ENCODE measurements at regions not wholly inside any gene's neighbourhood (a gene's known extent, or its start where the extent isn't known, plus 50 kb on each side); places are given as distances from the start of the nearest gene placed in this dataset.
"Not testable (repeated sequence)": the region's sequence is repeated elsewhere in the genome, so short reads cannot be mapped to it uniquely, and the experiment has no call there.

DNA sequence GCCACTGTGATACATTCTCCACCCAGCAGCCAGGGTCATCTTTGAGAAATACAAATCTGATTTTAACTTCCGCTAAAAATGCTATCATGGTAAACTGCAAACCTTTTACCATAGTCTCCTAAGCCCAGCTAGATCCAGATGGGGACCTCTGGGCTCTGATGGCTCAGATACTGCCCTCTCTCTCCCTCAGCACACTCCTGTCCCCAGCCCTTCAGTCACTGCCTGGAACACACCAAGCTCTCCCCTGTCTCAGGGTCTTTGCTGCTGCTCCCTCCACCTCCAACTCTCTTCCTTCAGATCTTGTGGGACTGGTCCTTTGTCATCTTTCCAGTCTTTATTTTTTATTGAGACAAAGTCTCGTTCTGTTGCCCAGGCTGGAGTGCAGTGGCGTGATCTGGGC is 65.1 kb downstream of the SPRY4 start:
- no peak for DNase-seq

DNA sequence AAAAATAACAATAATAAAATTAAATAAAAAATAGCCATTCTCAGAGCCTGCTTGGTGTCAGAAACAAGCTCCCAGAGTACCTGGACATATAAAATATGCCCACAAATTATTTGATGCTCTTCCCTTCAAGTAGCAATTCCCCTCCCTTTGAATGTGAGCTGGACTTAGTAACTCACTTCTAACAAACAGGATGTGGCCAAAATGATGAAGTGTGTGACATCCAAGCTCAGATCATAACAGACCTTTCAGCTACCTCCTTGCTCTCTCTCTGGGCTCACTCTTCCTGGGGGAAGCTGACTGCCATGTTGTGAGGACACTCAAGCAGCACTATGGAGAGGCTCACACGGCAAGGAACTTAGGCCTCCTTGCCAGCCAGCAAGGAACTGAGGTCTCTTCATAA is 69.0 kb downstream of the SPRY4 start:
- DNase-seq: no peak

DNA sequence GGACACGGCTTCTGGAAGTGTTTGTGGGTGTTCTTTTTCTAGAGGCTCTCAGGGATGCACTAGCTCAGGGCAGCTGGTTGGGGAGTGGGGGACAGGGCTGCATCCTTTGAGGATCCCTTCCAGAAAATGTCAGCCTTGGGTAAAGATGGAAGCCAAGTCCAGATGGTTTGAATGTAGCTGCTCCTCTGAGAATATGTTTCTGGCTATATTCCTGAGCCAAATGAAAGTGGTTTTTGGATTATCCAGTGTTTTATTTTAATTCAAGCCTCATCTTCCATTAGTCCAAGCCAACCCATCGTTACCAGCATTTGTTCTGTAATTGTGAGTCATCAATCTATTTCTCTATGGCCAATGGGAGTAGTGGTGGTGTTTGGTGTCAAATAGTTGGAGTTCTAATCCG is 70.4 kb downstream of the SPRY4 start:
- DNase-seq: no peak

DNA sequence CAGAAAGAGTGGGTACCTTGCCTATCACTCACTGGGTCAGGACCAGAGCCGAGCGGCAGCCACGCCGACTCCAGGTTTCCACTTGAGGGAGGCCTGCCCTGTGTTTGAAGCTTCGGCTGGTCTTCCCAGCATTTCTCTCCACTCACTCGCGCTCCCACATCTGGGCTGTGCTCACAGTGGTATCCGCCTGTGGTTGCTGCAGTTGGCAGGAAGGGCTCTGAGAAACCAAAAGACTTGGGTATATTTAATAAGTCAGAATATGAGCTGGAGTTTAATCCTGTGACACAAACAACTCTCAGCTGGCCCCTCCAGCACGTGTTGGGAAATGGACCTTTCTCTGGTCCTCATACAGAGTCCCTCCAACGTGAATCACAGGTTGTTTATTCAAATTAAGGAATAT is 70.9 kb downstream of the SPRY4 start:
- no peak for DNase-seq

DNA sequence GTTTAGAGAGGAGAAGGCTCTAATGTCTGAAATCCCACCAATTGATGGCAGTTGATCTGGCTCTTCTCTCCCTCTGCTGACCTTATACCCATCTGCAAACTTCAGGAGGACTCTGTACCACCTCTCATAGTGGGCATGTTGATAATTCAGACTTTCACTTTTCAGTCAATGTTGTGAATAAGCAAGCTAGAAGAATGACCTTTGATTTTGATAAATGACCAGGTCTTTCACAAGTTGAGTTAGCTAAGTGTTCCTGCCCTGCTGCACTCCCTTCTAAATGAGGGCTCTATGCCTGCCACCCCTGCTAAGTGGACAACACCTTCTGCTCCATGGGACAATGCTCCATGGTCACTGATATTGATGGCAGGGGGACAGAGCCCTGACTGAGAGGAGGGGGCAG is 74.7 kb downstream of the SPRY4 start:
- DNase-seq: no peak

DNA sequence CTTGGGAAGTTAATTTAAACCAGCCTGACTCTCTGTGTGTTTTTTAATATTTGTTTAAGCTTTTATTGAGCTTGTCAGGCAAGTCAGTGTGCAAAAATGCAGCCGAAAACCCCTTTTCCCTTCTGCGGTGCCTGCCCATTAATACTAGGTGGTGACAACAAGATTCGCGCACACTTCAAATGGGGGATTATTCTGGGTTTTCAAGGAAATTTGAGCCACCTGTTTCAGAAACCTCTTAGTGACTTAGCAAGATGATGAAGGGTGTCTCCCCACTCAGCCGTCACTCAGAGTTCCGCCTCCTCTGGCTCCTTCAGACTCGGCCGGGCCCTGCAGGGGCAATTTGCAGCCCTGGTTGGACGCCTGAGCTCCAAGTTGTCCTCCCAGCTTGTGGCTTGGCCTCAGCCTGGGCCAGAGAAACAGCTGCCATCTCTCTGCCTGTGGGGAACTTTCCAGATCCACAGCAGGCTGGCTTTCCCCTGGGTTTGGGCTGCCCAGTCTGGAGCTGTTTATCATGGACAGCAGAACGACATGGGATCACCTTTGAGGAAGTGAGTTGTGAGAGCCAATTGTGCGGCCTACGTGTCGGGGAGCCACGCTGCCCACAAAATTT is 75.9 kb downstream of the SPRY4 start:
- DNase-seq: no peak

DNA sequence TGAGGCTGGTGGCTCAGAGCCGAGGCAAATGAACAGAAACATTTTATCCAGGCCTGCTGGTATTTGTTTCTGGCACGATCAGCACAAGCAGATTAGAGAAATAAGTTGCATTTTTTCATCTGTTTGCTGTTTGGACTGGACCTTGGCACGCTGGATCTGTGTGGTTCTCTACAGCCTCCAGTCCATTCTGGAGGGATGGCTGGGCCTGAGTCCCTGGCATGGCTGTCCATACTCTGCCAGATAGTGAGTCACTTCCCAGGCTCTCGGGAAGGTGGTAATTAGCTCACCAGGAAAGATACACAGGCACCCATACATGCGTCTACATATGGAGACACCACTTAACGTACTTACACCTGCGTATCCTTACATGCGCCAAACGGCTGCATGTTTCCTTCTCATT is 78.6 kb downstream of the SPRY4 start:
- DNase-seq: no peak

DNA sequence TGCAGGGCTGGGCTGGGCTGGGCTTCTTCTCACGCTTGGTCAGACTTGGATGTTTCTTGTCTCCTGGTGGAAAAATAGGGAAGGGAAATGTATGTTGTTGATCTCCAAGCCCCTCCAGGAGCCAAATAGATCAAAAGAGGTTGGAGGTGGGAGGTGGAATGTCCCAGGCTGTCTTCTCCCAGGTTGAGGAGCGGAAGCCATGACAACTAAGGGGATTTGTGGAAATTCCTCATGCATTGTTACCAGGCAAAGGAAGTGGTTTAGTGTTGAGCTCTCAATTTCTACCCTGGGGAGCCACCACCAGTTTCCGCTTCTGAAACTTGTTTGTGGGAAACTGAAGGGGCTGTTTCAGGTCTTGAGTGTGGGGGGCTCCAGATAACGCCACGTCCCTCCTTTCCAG is 79.0 kb downstream of the SPRY4 start:
- DNase-seq: no peak

DNA sequence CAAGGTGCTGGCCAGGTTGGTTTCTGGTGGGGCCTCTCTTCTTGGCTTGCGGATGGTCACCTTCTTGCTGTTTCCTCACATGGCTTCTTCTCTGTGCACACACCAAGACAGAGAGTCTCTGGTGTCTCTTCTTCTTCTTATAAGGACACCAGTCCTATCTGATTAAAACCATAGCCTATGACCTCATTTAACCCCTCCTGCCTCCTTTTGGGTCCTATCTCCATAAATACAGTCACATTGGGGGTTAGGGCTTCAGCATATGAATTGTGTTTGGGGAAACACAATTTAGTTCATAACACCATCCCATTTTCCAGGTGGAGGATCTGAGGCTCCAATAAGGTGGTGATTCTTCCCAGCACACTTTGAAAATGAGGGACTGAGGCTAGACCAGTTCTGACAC is 80.4 kb downstream of the SPRY4 start:
- DNase-seq: no peak

DNA sequence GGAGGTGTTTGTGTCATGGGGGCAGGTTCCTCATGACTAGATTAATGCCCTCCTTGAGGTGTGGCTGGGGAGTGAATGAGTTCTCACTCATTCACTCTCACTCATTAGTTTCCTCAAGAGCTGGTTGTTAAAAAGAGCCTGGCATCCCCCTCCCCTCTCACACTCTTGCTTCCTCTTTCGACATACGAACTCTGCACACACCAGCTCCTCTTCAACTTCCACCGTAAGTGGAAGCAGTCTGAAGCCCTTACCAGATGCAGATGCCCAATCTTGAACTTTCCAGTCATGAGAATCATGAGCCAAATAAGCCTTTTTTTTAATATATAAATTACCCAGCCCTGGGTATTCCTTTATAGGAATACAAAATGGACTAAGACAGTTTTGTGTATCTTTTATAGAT is 82.5 kb downstream of the SPRY4 start:
- no peak for DNase-seq

DNA sequence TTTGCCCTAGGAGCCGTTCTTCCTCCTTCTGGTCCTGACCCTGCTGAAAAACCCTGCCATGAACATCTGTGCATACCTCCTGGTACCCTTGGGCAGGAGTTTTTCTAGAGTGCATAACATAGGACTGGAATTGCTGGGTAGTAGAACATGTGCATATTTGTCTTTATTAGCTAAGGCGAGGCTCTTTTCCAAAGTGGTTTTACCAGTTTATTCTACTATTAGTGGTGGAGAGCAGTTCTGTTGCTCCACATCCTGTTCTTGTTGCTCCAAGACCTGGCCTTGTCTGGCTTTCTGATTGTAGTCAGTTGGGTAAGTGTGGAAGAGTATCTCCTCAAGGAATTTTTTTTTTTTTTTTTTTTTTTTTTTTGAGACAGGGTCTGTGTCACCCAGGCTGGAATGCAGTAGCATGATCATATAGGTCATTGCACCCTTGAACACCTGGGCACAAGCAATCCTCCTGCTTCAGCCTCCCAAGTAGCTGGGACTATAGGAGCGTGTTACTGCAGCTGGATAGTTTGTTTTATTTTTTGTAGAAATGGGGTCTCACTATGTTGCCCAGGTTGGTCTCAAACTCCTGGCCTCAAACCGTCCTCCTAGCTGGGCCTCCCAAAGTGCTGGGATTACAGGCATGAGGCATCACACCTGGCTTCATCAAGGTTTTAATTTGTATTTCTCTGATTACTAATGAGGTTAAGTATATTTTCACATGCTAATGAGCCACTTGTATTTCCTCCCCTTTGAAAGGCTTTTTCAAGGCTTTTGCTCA is 85.2 kb downstream of the SPRY4 start:
- DNase-seq: no peak

DNA sequence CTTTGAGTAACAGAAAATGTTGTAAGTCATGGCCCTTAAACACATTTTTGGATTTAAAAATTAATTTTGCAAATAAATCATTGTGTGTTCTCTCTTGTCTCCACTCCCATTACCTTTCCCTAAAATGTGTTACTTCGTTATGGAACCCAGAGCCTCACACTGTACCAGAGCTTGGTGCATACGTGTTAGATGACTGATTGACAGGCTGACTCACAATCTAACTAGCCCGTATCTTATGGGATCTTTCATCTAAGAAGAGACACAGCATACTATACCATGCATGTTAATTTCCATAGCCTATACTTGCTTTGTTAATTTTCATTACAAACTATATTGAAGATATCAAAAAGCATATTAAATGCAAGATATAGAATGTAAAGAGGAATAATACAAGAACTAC is 87.1 kb downstream of the SPRY4 start:
- no peak for DNase-seq

DNA sequence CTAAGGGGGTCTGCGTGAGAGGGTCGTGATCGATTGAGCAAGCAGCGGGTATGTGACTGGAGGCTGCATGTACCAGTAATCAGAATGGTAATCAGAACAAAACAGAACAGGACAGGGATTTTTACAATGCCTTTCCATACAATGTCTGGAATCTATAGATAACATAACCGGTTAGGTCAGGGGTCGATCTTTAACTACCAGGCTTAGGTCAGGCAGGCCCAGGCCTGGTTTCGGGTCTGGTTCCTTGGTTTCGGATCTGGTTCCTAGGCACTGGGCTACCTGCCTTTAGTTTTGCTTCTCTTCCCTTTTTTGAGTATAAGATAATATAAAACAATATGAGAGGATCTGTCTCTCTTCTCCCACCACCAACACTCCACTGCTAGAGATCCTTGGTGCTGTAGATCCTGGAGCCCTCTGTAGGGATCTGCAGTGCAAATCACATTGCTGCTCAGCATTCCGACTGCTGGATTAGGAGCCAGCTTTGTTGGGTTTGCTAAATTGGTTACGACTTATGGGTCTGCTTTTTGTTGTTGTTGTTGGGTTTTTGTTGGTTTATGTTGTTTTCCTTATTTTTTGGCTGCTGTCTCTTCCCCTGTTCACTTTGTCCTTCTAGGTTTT is 88.0 kb downstream of the SPRY4 start:
- DNase-seq: not testable (repeated sequence)

DNA sequence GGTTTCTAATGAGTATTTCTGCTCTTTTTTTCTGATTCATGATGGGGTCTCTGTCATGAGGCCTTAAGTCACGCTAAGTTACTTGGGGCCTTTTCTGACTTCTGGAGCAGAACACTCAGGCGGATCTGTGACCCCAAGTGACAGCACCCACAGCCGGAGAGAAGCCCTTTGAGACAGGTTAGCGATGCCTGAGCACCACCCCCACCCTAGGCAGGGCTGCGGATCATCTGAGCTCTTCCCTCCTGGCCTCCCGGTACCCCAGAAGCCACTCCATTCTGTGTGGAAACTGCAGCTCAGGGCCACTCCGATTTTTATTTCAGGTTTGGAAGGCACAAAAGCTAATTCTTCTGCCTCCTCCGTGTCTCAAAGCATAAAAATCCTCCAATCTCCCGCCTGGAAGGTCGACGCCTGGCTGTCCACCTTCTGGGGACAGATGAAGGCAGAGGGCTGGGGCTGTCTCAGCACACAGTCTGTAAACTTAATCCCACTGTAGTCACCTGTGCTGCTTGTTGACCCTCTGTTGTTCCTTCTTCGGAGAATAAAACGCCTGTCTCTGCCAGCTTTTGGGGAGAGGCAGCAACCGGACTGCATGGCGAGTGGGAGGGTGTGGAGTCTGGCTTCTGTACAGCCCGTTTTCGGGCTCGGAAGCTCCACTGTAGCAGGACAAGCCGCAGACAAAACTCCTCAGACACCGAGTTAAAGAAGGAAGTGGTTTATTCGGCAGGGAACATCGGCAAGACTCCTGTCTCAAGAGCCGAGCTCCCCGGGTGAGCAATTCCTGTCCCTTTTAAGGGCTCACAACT is 88.8 kb downstream of the SPRY4 start:
- DNase-seq: no peak

DNA sequence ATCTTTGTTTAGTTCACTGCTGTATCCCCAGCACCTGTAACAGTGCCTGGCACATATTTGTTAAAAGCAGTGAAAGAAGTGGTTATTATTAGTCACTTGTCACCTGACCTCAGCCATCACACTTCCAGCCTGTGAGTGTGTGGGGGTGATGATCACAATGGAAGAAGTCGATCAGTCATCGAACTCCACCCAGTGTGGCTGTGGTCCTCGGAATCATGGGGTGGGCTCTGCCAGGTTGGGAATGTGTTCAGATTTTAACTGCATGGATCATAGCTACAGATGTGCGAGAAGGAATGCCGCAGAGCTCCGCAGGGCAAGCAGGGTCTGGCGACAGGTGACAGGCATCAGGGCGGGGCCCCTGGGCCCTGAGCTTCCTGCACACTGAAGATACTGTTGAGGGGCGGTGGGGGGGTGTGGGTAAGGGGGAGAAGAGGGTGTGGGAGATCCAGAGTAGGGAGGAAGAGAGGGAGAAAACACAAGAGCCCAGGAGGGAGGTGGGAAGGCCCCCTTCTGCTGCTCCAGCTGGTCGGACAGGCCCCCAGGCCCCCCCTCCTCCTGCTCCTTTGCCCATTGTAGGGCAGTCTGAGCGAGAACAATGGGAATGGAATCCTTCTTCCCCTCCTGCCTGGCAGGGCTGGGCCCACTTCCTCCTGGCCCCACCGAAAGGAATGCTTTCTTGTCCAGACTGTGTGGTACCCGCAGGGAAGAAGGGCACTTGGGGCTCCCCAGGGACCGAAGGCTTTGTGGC is 89.6 kb downstream of the SPRY4 start:
- DNase-seq: peak; percentile 46

DNA sequence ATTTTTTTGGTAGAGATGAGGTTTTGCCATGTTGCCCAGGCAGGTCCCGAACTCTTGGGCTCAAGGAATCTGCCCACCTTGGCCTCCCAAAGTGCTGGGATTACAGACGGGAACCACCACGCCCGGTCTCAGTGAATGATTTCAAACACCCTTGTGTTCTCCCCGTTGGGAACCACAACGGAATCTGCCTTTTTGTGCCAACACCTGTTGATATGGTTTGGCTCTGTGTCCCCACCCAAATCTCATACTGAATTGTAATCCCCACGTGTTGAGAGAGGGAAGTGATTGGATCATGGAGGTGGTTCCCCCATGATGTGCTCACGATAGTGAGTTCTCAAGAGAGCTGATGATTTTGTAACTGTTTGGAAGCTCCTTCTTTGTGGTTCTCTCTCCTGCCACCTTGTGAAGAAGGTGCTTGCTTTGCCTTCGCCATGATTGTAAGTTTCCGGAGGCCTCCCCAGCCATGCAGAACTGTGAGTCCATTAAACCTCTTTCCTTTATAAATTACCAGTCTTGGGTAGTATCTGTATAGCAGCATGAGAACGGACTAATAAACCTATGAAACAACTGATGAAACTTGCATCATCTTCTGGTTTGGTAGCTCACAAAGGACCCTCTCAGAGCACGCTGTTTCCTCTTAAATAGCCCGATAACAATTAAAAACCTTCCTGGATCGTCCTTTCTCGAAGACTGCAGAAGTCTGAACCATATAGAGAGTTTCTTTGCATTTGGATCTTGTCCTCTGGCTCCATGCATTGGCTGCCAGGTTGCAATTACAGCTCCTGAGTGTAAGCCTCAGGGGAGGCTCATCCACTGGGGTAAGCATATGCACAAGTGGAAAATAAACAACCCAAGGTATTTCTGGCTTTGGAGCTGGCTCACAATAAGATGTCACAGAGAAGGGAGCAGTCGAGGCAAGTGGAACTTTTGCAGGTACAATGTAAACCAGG is 91.5 kb downstream of the SPRY4 start:
- DNase-seq: no peak

DNA sequence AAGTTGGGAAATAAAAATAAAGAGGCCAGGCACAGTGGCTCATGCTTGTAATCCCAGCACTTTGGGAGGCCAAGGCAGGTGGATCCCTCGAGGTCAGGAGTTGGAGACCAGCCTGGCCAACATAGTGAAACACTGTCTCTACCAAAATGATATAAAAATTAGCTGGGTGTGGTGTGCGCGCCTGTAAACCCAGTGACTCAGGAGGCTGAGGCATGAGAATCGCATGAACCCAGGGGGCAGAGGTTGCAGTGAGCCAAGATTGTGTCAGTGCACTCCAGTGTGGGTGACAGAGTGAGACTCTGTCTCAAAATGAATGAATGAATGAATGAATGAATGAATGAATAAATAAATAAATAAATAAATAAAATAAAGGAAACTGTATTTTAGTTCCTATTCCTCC is 93.9 kb downstream of the SPRY4 start:
- not testable (repeated sequence) for DNase-seq

DNA sequence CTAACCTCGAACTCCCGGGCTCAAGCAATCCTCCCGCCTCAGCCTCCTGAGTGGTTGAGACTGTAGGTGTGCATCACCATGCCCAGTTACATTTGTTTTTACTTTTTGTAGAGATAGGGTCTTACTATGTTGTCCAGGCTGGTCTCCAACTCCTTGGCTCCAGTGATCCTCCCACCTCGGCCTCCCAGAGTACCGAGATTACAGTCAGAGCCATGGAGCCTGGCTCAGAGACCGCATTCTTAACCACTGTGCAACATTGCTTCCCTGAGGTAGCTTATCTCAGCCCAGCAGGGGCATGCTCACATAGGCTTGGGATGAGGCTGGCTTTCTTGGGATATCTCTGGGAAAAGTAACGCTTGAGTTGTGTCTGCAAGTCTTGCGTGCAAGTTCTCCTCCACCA is 99.7 kb downstream of the SPRY4 start:
- DNase-seq: no peak

DNA sequence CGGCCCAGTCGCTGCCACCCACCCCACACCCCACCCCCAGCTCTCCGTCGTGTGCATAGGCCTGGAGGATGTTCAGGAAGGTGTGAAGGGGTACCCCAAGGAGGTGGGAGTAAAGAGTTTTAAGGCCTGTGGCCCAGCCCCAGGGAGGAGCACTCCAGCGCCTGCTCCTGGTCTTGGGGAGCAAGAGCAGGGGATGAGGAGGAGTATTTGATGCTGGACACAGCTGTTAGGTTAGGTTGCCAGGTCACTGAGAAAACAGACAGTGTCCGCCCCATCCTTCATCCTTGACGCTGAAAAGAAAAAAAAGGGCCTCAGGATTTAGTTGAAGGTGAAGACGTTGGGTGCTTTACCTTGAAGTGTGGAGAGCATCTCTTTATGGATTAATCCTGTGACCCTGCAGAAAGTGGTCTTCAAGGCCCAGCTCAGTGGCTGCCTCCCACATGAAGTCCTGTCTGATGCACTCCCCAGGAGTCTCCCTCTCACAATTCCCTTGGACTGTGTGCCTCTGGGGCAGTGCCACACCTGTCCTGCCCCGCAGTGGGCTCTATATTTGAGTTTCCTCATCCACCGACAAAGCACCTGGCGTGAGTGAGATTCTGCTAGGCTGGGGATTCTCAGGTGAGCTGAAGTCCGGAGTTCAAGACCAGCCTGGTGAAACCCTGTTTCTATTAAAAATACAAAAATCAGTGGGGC is 101.8 kb downstream of the SPRY4 start:
- DNase-seq: no peak

DNA sequence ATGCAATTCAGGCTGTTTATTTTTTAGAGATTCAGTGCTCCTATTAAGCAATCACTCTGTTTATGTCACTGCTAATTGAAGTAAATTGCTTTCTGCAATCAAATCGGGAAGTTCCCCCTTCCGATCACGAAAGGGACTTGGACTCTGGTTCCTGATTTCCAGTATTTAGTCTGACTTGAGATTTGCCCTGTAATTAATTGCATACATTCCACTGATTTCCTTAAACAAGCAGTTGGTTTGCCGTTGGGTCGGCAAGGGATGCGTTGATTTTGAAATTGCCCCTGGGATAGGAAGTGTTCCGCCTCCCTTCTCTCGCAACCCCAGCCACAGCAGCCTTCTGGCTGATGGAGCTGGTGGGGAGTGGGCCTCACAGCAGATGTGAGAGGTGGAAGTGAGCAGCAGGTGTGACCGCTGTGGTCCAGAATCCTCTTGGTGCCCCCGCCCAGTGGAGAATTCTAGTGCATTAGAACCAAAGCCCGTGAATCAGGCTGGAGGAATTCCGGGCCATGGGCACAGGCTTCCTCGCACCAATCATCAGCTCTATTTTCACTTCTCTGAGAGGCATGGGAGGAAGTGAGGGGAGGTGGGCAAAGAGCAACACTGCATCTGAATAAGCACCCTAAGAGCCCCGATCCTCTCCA is 102.5 kb downstream of the SPRY4 start:
- no peak for DNase-seq

Measured in stimulated activated CD4-positive, alpha-beta T cell treated with anti-CD3 and anti-CD28 coated beads, Interleukin-1b, Interleukin-23, amount 100 ng/mL, for 48 hours (primary cell).